Activated naive CD8-positive, alpha-beta T cell treated with anti-CD3 and anti-CD28 coated beads, Interleukin-2, amount 10 ng/mL, durations not matched to agents 7 days and 5 days (primary cell): ENCODE measurements at regions not wholly inside any gene's neighbourhood (a gene's known extent, or its start where the extent isn't known, plus 50 kb on each side); places are given as distances from the start of the nearest gene placed in this dataset.

ENCODE experiments used
- ATAC-seq: fragments of 150-1000 bp; cut with Tn5 transposase; one replicate; pipeline ENCODE4 v1.10.0; 2021; ENCODE audit warnings: low read depth, moderate library complexity
- POLR2A ChIA-PET: fragments of 350-600 bp; sonication (Branson Sonifier 250); formaldehyde crosslinking; loops from one replicate; lab custom pipeline; 2021; ENCODE audit warnings: antibody characterized with exemption; lab: Charles Lee
- DNase-seq: peaks from one replicate; pipeline ENCODE4 v3.0.0; 2021
- H3K27ac Mint-ChIP-seq: one replicate; pipeline ENCODE4 v1.8.0; 2022; ENCODE audit warnings: mild to moderate bottlenecking, mixed read lengths
- H3K27me3 Mint-ChIP-seq: one replicate; pipeline ENCODE4 v1.8.0; 2022; ENCODE audit warnings: mild to moderate bottlenecking, moderate library complexity, mixed read lengths
- H3K36me3 Mint-ChIP-seq: one replicate; pipeline ENCODE4 v1.8.0; 2021; ENCODE audit warnings: mild to moderate bottlenecking, mixed read lengths
- H3K4me1 Mint-ChIP-seq: one replicate; pipeline ENCODE4 v1.8.0; 2021; ENCODE audit warnings: mixed read lengths
- H3K4me3 Mint-ChIP-seq: one replicate; pipeline ENCODE4 v1.8.0; 2022; ENCODE audit warnings: mild to moderate bottlenecking, moderate library complexity, mixed read lengths
- H3K9me3 Mint-ChIP-seq: one replicate; pipeline ENCODE4 v1.8.0; 2021; ENCODE audit warnings: mixed read lengths

- DNase-seq (no peak), ATAC-seq (no peak)
- Mint-ChIP-seq H3K36me3 (no peaks in the 10 kb centered on the region), H3K27ac (no peak overlapping the region), H3K4me1 (no peaks in the 10 kb centered on the region), H3K27me3 (peaks cover 6% of the 10 kb centered on the region), H3K4me3 (no peak overlapping the region), H3K9me3 (peaks cover 6% of the 10 kb centered on the region)
- POLR2A ChIA-PET = no interaction called here
These were observed 53.8 kb downstream of the FZD10 start for GRCh38 chr12:130216031-130216430.

DNA sequence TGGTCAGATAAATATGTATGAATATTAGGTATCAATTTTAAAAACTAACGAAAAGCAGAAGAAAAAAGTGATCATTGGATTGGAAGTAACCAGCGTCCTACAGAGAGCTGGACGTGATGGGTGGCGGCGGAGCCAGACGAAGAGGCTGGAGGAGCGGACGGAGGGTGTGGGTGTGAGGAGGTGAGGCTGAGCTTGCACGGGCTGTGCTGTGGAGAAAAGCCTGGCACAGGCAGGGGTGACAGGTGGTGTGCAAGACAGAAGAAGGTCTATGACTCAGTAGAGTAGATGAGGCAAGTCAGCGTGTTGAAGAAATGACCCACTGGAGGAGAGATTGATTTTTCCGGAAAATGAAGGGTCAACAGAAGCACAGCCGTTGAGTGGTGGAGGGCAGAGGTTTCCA, 56.4 kb downstream of the FZD10 start:
- H3K27ac Mint-ChIP-seq = no peak overlapping the region
- ATAC-seq = no peak
- H3K36me3 Mint-ChIP-seq = no peaks in the 10 kb centered on the region
- H3K27me3 Mint-ChIP-seq = peaks cover 6% of the 10 kb centered on the region
- H3K9me3 Mint-ChIP-seq = peaks cover 7% of the 10 kb centered on the region
- POLR2A ChIA-PET = no interaction called here
- no peak for DNase-seq
- no peaks in the 10 kb centered on the region for H3K4me1 Mint-ChIP-seq
- H3K4me3 Mint-ChIP-seq = no peak overlapping the region

- Mint-ChIP-seq H3K4me3 (no peak overlapping the region), H3K36me3 (no peaks in the 10 kb centered on the region), H3K9me3 (peaks cover 7% of the 10 kb centered on the region), H3K27ac (no peak overlapping the region), H3K27me3 (peaks cover 6% of the 10 kb centered on the region), H3K4me1 (no peaks in the 10 kb centered on the region)
- POLR2A ChIA-PET = no interaction called here
- ATAC-seq = no peak
- no peak for DNase-seq
These were observed 57.9 kb downstream of the FZD10 start for GRCh38 chr12:130219929-130220705.

DNA sequence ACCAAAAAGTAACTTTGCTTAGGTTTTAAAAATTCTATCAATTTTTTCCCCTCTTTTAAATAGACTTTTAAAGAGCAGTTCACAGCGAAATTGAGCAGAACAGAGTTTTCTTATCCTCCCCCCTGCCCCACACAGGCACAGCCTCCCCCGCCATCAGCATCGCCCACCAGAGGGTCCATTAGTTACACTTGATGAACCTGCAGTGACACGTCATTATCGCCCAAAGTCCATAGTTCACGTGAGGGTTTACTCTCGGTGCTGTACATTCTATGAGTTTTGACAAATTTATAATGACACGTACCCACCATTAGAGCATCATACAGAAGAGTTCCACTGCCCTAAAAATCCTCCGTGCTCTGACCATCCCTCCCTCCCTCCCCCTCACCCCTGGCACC, 58.4 kb downstream of the FZD10 start:
- DNase-seq (no peak), ATAC-seq (no peak)
- POLR2A ChIA-PET = no interaction called here
- Mint-ChIP-seq H3K9me3 (peaks cover 5% of the 10 kb centered on the region), H3K4me3 (no peak overlapping the region), H3K27ac (no peak overlapping the region), H3K27me3 (peaks cover 6% of the 10 kb centered on the region), H3K4me1 (no peaks in the 10 kb centered on the region), H3K36me3 (no peaks in the 10 kb centered on the region)

DNA sequence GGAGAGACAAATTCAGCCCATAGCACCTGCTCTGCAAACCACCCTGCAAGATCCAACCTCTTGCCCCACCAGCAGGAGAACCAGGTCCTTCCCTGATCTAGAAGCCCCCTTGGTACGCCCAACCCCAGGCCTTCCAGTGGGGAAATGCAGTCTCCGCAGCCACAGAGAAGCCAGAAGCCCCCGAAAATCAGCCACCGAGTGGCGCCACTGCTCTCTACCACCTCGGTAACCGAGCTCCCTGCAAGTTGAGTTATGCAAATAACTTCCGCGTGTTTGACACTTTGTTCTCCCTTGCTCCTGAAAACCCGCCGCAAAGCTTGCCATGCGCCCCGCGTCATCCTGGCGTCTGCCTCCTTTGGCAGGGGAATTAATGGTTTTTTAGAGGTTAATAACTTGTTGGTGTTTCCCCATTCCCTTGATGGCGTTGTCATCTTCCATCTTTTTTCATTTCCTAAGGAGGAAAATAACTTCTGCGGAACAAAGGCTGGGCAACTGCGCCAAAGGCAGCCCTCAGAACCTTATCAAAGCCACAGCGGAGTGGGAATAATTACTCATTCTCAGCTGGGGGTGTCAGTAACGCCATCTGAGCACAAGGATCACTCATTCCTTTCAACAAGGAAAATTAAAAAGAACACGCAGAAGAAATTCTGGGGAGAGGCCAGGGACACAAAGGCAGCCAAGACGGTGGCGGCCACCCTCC, 60.4 kb downstream of the FZD10 start:
- H3K9me3 Mint-ChIP-seq = peaks cover 2% of the 10 kb centered on the region
- peaks cover 6% of the 10 kb centered on the region for H3K27me3 Mint-ChIP-seq
- ATAC-seq (no peak), DNase-seq (no peak)
- H3K4me1 Mint-ChIP-seq = no peaks in the 10 kb centered on the region
- no peak overlapping the region for H3K27ac Mint-ChIP-seq
- no peaks in the 10 kb centered on the region for H3K36me3 Mint-ChIP-seq
- POLR2A ChIA-PET = no interaction called here
- no peak overlapping the region for H3K4me3 Mint-ChIP-seq

GRCh38 chr12:130223767-130224244, 61.5 kb downstream of the FZD10 start:
- DNase-seq = no peak
- peaks cover 1% of the 10 kb centered on the region for H3K9me3 Mint-ChIP-seq

GRCh38 chr12:130224613-130225012, 62.3 kb downstream of the FZD10 start:
- no peak overlapping the region for H3K4me3 Mint-ChIP-seq
- POLR2A ChIA-PET = no interaction called here
- no peak overlapping the region for H3K27ac Mint-ChIP-seq
- DNase-seq = no peak
- H3K9me3 Mint-ChIP-seq = peaks cover 2% of the 10 kb centered on the region
- H3K27me3 Mint-ChIP-seq = peaks cover 6% of the 10 kb centered on the region
- no peaks in the 10 kb centered on the region for H3K36me3 Mint-ChIP-seq
- ATAC-seq = no peak
- H3K4me1 Mint-ChIP-seq = no peaks in the 10 kb centered on the region

More at GRCh38 chr12:130223767-130224244, 61.5 kb downstream of the FZD10 start:
- Mint-ChIP-seq H3K36me3 (no peaks in the 10 kb centered on the region), H3K4me3 (no peak overlapping the region), H3K27me3 (peaks cover 6% of the 10 kb centered on the region), H3K4me1 (no peaks in the 10 kb centered on the region), H3K27ac (no peak overlapping the region)
- no peak for ATAC-seq
- POLR2A ChIA-PET = no interaction called here

DNA sequence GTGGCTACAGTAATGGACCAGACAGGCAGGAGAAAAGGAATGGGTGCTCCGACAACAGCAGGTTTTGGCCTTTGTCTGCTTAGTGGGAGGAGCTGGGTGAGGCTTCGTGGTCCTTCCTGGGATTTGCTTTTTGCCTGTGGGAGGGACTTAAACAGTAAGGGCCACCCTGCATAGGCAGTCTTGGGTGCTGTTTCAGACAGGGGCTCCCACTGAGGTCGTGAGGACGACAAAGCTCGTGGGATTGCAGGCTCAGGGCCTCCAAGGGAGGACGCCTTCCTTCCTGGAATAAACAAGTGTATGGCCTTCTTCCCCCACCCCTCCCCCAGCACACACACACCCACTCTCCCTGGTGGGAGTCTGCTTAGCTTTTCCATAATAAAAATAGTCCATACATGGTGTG, 63.1 kb downstream of the FZD10 start:
- no peak overlapping the region for H3K4me3 Mint-ChIP-seq
- no peak overlapping the region for H3K27ac Mint-ChIP-seq
- DNase-seq (no peak), ATAC-seq (no peak)
- no peaks in the 10 kb centered on the region for H3K36me3 Mint-ChIP-seq
- no peaks in the 10 kb centered on the region for H3K4me1 Mint-ChIP-seq
- POLR2A ChIA-PET = no interaction called here
- peaks cover 4% of the 10 kb centered on the region for H3K9me3 Mint-ChIP-seq
- H3K27me3 Mint-ChIP-seq = peaks cover 5% of the 10 kb centered on the region

GRCh38 chr12:130226126-130226525, 63.9 kb downstream of the FZD10 start:
- H3K4me1 Mint-ChIP-seq = no peaks in the 10 kb centered on the region
- H3K4me3 Mint-ChIP-seq = no peak overlapping the region
- POLR2A ChIA-PET = no interaction called here
- H3K36me3 Mint-ChIP-seq = no peaks in the 10 kb centered on the region
- DNase-seq (no peak), ATAC-seq (no peak)
- no peaks in the 10 kb centered on the region for H3K27me3 Mint-ChIP-seq
- H3K9me3 Mint-ChIP-seq = peaks cover 4% of the 10 kb centered on the region
- no peak overlapping the region for H3K27ac Mint-ChIP-seq

DNA sequence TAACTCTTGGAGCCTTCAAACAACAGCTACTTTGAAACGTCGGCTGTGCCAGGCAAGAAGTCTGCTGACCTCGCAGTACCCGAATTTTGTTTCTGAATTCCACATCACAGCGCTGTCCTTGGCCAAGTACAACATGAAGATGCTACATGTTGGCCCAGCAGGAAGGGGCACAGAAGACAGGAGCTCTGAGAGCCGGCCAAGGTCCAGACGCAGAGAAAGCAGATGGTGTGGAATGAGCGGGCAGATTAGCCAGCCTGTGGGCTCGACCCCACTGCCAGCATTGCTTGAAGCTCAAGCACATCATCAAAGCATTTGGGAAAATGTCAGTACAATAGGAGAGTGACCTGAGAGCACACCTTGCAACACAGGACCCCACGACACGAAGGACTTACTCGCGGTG, 64.5 kb downstream of the FZD10 start:
- Mint-ChIP-seq H3K4me1 (no peaks in the 10 kb centered on the region), H3K36me3 (no peaks in the 10 kb centered on the region), H3K27me3 (no peaks in the 10 kb centered on the region), H3K27ac (no peak overlapping the region), H3K9me3 (peaks cover 6% of the 10 kb centered on the region), H3K4me3 (no peak overlapping the region)
- ATAC-seq (no peak), DNase-seq (no peak)
- POLR2A ChIA-PET = no interaction called here

DNA sequence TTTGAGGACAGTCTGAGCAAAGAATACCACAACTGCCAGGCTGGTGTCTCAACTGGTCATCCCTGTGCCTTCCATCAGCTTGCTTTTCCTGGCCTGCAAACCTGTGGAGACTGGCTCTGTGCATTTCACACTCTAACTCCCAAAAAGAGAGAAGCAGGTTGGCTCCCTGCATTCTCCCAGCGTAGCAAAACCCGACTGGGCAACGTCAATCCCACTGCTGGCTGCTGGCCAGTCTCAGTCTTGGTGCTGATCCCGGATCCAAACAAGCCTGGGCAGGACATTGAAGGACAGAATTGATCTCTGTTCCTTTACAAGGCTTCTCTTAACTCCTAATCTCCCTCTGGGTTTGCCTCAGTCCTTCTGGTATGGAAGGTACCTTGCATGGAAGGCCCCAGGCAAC, 65.4 kb downstream of the FZD10 start:
- peaks cover 6% of the 10 kb centered on the region for H3K9me3 Mint-ChIP-seq
- H3K27me3 Mint-ChIP-seq = no peaks in the 10 kb centered on the region
- DNase-seq = no peak
- H3K36me3 Mint-ChIP-seq = no peaks in the 10 kb centered on the region
- ATAC-seq = no peak
- H3K4me3 Mint-ChIP-seq = no peak overlapping the region
- H3K4me1 Mint-ChIP-seq = no peaks in the 10 kb centered on the region
- H3K27ac Mint-ChIP-seq = no peak overlapping the region
- POLR2A ChIA-PET = no interaction called here

GRCh38 chr12:130236446-130236845, 74.2 kb downstream of the FZD10 start:
- ATAC-seq (no peak), DNase-seq (no peak)
- H3K27me3 Mint-ChIP-seq = peaks cover 2% of the 10 kb centered on the region
- no peaks in the 10 kb centered on the region for H3K36me3 Mint-ChIP-seq
- no peaks in the 10 kb centered on the region for H3K4me1 Mint-ChIP-seq
- H3K9me3 Mint-ChIP-seq = peaks cover 6% of the 10 kb centered on the region
- POLR2A ChIA-PET = no interaction called here
- H3K27ac Mint-ChIP-seq = no peak overlapping the region
- no peak overlapping the region for H3K4me3 Mint-ChIP-seq

GRCh38 chr12:130240831-130241590, 78.7 kb downstream of the FZD10 start:
- DNase-seq (no peak), ATAC-seq (no peak)
- H3K9me3 Mint-ChIP-seq = no peaks in the 10 kb centered on the region
- H3K27me3 Mint-ChIP-seq = peaks cover 2% of the 10 kb centered on the region
- H3K27ac Mint-ChIP-seq = no peak overlapping the region
- H3K36me3 Mint-ChIP-seq = no peaks in the 10 kb centered on the region
- H3K4me3 Mint-ChIP-seq = no peak overlapping the region
- POLR2A ChIA-PET = no interaction called here
- H3K4me1 Mint-ChIP-seq = no peaks in the 10 kb centered on the region
